NCI-H1105 treated with DMSO at 0.1 percent for 48 hours (cell line): ENCODE measurements at regions not wholly inside any gene's neighbourhood (a gene's known extent, or its start where the extent isn't known, plus 50 kb on each side); places are given as distances from the start of the nearest gene placed in this dataset.
A peak's percentile ranks its signal among the peaks of the same experiment; 100 is the strongest.

Experiments
- DNase-seq: peaks from one replicate; lab custom pipeline; 2025; lab: John Stamatoyannopoulos, UW

DNA sequence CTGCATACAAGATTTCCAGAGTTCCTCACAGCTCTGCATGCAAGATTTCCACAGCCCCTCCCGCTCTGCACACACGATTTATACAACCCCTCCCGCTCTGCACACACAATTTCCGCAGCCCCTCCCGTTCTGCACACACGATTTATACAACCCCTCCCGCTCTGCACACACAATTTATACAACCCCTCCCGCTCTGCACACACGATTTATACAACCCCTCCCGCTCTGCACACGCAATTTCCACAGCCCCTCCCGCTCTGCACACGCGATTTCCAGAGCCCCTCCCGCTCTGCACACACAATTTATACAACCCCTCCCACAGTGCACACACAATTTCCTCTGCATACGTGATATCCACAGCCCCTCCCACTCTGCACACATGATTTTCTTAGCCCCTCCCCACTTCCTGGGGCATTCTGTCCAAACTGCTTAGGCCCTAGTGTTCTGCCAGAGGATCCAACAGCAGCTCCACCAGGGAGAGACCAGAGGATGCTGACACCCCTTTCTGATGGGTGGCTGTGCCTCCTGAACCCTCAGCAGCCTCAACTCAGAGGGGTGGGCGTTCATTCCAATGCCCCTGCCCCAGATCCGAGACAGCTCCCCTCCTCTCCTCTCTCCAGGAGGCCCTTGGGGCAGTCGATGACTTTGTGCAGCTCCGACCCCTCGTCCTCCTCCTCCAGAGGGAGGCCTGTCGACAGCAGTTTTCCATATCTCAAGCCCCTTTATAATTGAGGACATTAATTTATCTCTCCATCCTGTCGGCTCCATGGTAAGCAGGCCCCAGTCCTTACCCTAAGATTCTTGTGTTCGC lies 671.7 kb downstream of the BRD1 start:
- peak; percentile 26 for DNase-seq

GRCh38 chr22:49155039-49155769 lies 672.5 kb downstream of the BRD1 start:
- no peak for DNase-seq

DNA sequence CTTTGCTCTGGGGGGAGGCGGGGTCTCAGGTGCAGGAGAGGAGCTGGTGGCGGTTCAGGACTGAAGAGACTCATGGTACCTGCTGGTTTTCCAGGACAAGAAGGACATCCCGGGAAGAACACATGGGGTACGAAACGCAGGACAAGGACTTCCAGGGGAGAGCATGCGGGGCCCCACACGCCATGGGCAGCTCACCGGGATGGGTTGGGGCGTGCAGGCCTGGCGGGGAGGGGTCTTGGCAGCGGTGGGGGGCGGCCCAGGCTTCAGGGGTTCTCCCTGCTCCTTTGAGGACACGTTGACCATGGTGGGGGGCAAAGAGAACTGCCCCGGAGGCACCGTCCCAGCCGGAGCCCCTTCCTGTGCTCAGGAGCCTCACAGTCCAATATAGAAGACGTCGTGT lies 673.2 kb downstream of the BRD1 start:
- DNase-seq = no peak

DNA sequence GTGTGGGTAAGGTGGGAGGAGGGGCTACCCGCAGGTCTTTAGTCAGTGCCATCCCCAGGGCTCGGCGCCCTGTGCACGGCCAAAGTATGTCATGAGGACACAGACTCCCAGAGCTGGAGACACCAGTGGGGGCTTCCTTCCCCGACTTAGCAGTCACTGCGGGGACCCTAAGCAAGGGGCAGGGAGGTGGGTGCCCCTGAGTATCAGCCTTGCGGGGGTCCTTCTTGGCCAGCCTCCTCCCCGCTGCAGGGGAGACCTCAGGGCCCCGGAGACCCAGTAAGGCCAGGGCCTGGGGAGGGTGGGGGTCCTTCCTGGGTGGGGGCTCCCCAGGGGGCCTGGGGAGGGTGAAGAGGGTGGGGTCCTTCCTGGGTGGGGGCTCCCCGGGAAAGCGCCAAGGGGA lies 673.8 kb downstream of the BRD1 start:
- DNase-seq = no peak

GRCh38 chr22:49152939-49153770 lies 674.5 kb downstream of the BRD1 start:
- DNase-seq = no peak

- DNase-seq = no peak
Measured at GRCh38 chr22:49152127-49152938, 675.3 kb downstream of the BRD1 start.

DNA sequence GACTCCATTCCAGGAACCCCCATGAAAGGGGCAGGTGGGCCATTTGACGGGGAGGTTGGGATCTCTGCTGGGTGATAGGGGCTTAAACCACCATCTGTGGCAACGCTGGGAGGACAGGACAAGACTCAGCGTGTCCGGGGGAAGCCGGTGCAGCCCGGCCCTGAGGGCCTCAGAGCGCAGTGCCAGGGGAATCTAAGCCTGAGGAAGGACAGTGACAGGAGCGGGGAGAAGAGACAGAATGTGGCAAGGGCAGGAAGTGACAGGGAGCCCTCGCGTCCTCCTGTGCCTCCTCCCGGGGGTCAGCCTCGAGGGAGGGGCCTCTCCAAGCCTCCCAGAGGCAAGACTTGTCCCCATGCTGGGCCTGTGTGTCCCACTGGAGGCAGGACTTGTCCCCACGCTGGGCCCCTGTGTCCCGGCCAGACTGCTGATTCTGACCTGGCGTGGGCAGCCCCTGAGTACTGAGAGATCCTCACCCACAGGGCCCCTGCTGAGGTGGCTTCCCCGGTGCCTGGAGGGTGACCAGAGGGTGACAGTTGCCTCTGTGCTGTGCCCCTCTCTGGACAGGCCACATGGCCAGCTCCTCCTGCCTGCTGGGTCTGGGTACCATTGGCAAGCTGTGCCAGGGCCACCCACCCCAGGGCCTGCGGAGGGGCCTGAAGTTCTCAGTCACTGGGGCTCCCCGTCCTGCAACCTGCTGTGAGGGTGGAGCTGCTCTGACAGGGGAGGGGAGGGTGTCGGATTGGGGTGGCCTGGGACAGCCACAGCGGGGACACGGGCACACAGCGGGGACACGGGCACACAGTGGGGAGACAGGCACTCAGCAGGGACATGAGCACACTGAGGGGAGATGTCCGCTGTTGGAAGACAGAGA lies 676.2 kb downstream of the BRD1 start:
- no peak for DNase-seq

DNA sequence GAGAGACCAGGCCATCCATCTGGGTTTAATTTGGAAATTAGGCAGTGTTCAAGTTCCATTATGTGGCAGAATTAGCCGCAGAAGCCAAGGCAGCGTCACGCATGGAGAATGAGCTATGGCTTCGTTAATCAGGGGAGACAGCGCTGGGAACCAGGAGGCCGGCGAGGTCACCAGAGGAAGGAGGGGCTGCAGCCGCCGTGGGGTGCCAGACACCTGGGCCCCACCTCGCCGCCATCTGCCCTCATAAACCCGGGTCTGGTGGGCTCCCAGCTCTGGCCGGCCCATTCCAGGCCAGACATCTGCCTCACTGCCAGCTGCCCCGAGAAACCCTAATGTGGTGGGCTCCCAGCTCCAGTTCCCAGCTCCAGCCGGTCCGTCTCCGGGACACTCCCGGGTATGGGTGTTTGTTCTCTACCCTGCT lies 676.9 kb downstream of the BRD1 start:
- no peak for DNase-seq

DNA sequence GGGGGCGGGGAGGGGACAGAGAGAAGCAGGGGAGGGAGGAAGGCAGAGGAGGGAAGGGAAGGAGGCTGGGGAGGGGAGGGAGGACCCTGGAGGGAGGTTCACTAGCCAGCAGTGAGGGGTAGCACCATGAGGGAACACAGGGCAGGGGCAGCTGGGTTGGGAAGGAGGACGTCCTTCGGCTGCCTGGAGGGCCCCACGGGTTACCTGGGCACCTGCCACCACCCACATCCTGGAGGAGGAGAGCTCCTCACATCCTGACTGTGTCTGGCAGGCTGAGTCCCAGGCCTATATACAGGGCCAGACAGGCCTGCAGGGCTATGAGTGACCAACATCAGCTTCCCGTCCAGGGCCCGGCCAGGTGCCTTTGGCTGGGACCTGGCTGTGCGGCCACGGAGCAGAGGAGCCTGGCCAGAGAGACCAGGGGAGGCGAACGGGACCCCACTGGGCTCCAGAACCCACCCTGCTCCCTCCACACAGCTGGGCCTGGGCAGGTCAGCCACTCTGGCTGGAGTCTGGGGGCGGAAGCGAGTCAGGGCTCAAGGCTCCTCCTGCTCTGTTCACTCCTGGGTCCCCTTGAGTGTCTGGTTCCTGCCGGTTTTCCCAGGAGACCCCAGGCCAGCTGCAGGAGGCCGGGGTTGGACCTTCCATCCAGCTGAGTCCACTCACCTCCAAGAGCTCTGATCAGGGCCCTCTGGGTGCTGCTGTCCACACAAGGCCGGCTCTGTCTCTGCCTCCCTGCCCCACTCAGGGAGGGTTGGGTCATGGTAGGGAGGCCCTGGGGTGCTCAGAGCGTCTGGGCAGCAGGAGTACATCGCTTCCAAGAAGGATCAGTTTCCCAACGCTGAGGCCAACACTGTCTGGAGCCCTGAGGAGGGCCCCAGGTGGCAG lies 677.7 kb downstream of the BRD1 start:
- no peak for DNase-seq

DNA sequence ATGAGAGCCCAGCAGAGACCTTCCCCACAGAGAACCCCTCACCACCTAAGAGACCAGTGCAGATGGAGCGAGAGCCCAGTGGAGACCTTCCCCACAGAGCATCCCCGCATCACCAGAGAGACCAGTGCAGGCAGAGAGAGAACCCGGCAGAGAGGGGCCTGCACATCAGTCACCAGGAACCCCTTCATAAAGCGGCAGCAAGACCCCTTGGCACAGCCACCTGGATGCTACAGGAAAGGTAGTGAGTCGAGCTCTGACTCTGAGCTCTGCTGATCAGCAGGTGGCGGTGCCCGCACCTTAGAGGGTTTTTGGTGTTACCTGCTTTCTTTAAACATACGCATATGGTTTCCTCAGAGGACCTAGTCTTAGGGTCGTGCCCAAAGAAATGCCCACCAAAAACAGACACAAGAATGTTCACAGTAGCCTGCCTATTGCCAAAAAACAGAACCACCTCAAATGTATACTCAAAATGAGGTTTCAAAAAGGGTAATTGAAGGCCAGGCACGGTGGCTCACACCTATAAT lies 678.7 kb downstream of the BRD1 start:
- no peak for DNase-seq

- DNase-seq = no peak
Measured at GRCh38 chr22:49147617-49148175, 680.0 kb downstream of the BRD1 start.

- no peak for DNase-seq
Measured at GRCh38 chr22:49147171-49147570, 680.5 kb downstream of the BRD1 start.

DNA sequence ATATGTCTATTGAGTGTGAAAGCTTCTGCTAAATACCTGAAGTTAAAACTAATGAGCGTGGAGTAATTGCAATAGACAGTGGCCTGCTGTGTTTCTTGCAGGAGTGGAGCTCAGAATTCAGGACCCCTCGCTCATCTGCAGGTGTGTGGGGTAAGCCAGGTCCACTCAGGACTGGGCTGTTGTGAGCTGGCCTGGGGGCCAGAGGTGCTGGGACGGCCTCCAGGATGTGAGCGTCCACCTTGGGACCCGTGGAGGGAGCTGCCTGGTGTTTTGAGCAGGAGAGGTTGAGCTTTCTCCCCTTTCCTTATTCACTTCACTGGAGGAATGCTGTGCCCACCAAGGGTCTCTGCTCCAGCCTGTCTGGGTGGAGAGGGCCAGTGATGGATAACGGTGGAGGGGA lies 681.2 kb downstream of the BRD1 start:
- DNase-seq = no peak

DNA sequence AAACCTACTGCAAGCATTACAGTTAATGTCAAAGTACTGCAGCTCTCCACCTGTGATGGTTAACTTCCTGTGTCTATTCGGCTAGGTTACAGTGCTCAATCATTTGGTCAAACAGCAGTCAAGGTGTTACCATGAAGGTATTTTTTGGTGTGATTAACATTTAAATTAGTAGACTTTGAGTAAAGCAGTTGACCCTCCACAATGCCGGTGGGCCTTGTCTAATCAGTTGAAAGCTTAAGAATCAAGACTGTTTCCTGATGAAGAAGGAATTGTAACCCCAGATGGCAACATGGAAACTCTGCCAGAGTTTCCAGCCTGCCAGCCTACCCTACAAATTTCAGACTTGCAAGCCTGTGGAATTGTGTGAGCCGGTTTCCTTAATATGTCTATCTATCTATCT lies 683.9 kb downstream of the BRD1 start:
- DNase-seq = no peak

DNA sequence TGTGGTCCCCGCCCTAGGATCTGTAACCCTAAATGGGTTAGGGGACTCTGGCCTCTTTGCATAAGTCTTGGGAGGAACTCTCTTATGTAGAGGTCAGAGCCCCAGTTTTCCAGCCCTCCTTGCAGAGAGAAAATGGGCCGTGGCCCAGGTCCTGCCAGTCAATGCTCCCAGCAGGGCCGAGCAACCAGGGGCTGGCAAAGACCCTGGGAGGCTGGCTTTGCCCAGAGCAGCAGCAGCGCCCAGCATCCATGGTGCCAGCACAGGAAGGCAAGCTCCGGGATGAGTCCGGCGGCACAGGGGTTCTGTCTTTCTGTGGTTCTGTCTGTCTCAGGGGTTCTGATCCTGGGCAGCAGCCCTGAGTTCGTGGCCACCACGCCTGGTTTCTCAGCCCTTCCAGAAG lies 684.8 kb downstream of the BRD1 start:
- no peak for DNase-seq

- no peak for DNase-seq
Measured at GRCh38 chr22:49142296-49142695, 685.4 kb downstream of the BRD1 start.

DNA sequence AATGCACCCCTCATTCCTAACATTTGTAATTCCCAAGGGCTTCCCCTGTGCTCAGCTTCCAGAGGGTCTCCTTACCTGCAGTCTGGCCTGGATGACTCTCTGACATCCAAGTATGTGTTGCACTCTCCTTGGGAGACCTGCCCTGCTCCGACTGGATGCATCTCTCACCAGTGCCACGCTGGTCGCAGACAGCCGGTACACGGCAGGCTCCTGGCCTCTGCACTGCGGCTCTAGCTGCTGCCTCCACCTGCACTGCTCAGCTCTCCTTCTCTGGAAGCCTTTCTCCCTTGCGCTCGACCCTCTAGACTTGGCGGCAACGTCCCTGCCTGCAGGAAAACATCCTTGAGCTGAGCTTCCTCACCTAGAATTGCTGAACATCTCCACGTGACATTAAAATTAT lies 685.9 kb downstream of the BRD1 start:
- DNase-seq = no peak

DNA sequence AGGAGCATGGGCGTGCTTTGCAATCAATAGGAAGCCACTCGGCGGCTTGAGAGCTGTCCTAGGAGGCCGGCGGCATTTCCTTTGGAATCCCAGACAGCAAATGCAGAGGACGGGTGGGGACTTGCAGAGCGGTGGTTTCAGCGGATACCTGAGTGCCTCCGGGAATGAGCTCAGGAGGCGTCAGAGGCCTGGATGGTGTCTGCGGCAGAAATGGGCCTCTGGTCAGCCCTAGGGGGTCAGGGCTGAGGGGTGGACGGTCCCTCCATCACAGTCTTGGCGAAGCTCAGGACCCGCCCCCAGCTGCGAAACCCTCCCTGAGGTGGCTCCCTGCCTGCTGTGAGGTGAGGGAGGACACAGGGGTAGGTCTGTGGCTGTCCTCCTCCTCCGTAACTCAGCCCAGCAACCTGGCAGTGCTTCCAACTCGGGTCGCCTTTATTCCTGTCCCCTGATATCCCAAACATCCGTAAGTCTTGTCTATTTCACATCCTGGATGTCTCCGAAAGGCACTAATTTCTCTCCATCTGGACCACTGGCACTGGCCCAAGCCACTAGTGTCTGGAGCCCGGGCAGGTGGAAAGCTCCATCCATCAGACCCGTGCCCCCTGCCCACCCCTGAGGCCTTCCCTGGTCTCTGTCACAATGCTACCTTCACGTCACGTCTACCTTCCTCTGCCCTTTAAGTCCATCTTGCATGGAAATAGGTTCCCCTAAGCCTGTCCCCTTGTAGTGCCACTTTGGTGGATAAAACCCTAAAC lies 686.6 kb downstream of the BRD1 start:
- DNase-seq = no peak
